ENCODE measurements at regions not wholly inside any gene's neighbourhood (a gene's known extent, or its start where the extent isn't known, plus 50 kb on each side); places are given as distances from the start of the nearest gene placed in this dataset.
"Not testable (repeated sequence)": the region's sequence is repeated elsewhere in the genome, so short reads cannot be mapped to it uniquely, and the experiment has no call there.

- no peak for DNase-seq
Observed at GRCh38 chr18:28729321-28729720, 552.4 kb upstream of the CDH2 start.

DNA sequence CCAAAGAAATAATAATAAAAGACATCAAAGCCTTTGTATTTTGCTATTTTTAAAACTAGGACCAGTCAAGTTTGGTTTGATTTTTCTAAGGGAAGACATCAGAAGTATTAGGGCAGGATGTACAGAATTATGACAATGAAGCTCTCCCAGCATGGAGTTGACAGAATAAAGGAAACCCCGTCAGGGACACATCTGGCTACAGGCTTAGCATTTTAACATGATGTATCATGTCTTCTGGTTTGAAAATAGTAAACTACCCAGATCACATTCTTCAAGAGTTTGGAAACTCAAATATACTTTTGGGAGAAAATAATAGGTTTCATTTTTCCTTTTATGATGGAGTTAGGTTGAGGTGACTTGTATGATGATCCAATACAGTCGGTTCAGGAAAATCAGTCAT is 552.0 kb upstream of the CDH2 start:
- no peak for DNase-seq

GRCh38 chr18:28727189-28727588 is 550.3 kb upstream of the CDH2 start:
- DNase-seq: not testable (repeated sequence)

DNA sequence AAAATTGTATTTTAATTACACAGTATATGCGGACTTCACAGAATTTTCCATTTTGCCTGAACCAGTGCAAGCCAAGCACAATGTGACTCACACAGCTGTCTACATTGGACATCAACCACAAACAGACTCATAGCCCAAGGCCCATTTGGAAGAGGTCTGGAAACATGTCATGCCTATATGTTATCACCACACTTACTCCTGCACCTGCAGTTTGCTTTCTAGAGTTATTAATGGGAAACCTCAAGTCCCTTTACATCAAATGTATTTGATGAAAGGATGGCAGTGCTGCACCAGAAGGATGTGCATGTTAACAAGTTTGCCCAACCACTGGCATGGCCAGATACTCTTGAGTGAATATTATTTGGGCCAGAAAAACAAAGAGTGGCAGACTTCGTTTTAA is 548.9 kb upstream of the CDH2 start:
- no peak for DNase-seq

DNA sequence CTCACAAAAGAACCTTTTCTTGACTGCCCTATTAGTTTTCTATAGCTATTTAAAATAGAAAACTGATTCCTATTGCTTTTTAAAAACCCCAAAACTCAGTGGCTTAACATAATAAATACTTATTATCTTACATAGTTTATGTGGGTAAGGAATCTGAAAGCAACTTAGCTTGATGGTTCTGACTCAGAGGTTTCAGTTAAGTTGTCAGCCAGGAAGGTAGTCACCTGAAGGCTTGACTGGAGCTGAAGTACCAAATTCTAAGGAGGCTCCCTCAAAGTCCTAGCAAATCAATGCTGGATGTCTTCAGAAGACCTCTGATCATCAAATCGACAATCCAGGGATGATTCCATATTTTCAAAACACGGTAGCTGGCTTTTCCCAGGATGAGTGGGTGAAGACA is 546.6 kb upstream of the CDH2 start:
- peak; percentile 0 for DNase-seq

GRCh38 chr18:28718696-28719095 is 541.8 kb upstream of the CDH2 start:
- DNase-seq: no peak

DNA sequence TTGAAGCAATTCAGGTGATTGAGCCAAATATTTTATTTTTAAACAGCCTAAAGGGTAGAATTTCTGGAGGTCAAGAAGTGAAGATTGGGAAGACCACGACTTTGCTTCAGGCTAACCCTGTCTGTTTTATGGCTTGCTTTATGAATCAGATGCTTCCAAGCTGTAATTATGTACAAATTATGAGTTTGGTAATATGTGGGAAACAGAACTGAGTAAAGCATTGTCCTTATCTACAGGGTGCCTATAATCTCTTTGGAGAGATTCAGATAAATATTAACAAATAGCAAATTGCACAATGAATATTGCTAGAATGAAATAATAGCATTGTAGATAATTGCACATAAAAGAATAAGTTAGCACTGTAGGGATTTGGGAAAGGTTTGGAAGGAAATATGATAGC is 539.4 kb upstream of the CDH2 start:
- no peak for DNase-seq

- no peak for DNase-seq
Observed at GRCh38 chr18:28715206-28715605, 538.3 kb upstream of the CDH2 start.

GRCh38 chr18:28714498-28714897 is 537.6 kb upstream of the CDH2 start:
- DNase-seq: no peak

- no peak for DNase-seq
Observed at GRCh38 chr18:28712796-28713425, 536.0 kb upstream of the CDH2 start.

DNA sequence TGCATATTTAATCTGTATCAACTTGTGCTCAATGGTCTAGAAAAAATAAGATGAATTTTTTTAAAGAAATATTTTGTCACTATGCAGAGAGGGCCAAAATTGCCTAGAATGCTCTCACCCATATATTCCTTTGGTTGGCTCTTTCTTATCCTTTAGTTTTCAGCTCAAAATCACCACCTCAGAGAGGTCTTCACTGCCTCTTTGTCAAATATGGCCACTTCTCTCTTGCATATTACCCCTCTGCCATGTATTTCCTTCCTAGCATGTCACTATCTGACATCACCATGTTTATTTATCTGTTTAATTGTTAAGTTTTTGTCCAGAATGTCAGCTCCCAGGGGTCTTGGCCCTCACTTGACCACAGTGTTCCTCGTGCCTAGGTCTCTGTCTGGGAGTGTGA is 535.2 kb upstream of the CDH2 start:
- DNase-seq: no peak

- DNase-seq: no peak
Observed at GRCh38 chr18:28711096-28711495, 534.2 kb upstream of the CDH2 start.

- DNase-seq: no peak
Observed at GRCh38 chr18:28707006-28707405, 530.1 kb upstream of the CDH2 start.

DNA sequence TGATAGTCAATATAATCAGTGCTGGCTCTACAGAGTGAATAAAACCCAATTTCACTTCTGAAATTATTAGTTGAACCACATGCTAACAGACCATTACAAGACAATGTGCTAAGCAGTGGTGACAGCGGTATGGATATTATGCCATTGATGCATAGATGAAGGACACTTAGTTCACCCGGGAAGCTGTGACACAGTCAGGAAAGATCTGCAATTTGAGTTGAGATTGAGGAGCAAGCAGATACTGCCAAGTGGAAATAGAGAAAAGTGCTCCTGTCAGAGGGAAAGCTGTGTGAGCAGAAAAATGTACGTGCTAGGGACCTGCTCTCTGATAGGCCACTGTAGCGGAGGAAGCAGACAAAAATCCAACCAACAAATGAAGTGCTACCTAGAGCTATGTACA is 529.5 kb upstream of the CDH2 start:
- DNase-seq: no peak

- no peak for DNase-seq
Observed at GRCh38 chr18:28705482-28705881, 528.6 kb upstream of the CDH2 start.

GRCh38 chr18:28692337-28692736 is 515.4 kb upstream of the CDH2 start:
- DNase-seq: no peak

DNA sequence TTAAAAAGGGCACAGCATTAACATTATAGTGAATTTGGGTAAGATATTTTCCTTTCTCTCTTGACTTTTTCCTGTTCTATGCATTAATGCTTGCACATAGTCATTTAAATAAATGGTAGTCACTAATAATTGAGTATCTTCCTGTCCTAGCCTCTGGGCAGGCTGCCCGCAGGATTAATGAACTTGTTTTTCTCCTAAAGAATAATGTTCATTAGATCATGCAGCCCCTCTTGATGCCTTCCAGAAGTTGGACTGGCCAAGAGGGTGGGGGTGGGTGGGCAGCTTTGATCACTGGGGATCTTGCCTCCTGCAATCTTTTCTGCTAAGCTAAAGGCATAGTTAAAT is 514.5 kb upstream of the CDH2 start:
- no peak for DNase-seq

GRCh38 chr18:28690836-28691495 is 514.0 kb upstream of the CDH2 start:
- DNase-seq: no peak

DNA sequence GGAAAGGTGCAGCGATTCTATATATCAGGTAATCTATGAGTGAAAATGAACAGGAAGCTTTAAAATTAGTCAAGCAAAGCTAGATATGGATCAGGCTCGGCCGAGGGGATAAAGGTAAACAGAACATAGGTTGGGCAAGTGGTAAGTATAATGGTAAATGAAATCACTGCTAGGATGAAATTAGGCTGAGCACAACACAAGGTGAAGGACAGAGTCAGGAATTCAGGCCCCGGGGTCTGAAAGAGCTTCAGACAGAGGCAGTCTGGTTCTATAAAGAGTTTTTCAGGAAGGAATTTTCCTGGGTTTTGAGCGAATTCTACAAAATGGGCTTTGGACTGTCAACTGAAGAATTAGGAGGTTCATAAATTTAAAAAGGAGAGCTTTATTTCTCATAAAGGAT is 513.2 kb upstream of the CDH2 start:
- no peak for DNase-seq

DNA sequence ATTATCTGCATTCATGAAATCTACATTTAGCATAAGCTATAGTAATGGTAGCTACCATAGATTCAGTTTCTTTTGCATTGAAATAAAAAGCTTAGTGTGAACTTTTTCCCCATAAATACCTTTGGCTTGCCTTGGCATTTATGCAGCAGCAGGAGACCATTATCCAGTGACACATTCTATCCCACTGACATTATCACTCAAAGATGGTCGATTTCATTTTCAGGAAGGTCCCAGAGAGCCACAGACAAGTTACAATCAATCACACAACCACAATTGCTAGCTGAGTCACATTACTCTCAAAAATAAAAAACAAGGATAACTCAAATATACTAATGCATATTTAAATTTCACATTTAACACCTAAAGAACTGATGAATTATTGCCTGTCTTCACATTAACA is 512.7 kb upstream of the CDH2 start:
- no peak for DNase-seq

DNA sequence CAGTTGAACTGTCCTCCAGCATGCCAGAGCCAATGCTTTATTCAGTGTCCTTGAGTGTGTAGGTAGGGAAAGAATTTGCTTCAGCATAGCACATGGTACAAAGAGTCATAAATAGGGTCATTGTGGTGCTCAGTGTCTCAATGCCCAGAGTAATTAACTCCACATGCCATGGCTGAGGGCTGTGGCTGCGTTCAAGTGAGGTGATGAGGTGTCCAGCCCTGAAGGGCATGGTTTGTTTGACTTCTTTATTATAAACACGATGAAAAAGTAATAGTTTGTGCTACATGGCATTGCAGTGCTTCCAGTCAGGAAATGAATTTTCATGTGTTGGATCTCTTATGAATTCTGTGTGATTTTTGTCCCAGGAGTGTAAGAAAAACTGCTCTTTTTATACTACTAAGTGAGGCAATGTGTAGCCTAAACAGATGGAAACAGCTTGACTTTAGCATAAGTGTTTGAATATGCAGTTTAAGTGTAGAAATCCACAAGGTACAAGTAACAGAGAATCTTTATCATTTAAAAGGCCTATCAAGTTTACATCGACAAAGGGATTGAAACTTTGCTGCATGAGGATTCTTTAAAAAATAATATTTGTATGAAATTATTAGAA is 507.9 kb upstream of the CDH2 start:
- DNase-seq: no peak

DNA sequence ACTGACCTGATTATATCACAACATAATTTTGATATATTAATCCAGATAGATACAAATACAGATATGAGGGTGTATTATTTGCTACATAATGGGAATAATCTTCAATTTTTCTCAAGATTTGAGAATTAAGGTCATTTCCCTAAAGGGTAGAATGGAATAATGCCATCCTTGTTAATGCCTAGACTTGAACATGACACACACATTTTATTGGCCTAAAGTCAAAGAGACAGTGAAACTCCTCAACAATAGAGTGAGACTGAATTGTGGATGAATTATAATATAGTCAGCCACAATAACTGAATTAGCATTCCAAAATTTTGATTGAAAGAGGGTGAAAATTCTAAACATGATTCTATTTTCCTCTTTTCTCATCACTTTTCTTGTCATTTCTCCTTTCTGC is 506.0 kb upstream of the CDH2 start:
- no peak for DNase-seq

GRCh38 chr18:28669165-28669564 is 492.2 kb upstream of the CDH2 start:
- no peak for DNase-seq

DNA sequence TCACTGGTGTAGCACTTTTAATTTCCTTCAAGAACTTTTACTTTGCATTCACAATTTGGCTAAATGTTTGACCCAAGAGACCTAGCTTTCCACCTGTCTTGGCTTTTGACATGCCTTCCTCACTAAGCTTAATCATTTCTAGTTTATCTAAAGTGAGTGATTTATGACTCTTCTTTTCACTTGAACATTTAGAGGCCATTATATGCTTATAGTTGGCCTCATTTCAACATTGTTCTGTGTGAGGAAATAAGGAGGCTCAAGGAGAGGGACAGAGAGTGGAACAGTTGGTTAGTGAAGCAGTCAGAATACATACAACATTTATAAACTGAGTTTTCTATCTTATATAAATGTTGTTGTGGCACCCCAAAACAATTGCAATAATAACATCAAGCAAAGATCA is 489.3 kb upstream of the CDH2 start:
- DNase-seq: no peak

DNA sequence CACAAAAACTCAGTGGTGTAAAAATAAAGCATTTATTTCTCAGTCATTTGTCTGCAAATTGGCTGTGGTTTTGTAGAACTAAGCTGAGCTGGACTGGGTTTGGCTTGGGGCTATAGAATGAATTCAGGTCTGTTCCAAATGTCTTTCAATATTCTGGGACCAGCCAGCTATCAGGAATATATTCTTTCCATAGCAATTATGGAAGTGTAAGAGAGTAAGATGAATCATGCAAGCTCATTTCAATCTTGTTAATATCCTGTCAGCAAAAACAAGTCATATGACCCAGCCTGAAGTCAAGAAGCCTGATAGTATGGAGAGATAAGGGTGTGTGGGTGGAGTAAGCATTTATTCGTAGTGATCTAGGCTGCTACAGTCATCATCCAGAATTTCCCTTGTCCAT is 481.0 kb upstream of the CDH2 start:
- DNase-seq: no peak

Data from activated CD4-positive, alpha-beta T cell treated with anti-CD3 and anti-CD28 coated beads, Interleukin-2, amount 50 U/mL, for 16 hours (primary cell).